ENCODE measurements at regions not wholly inside any gene's neighbourhood (a gene's known extent, or its start where the extent isn't known, plus 50 kb on each side); places are given as distances from the start of the nearest gene placed in this dataset.

- Histone ChIP-seq H3K27me3 (ENCODE audit: low read depth) (no peaks in the 10 kb centered on the region), H3K4me1 (no peaks in the 10 kb centered on the region), H3K27ac (no peak overlapping the region), H3K36me3 (no peaks in the 10 kb centered on the region), H3K4me3 (no peak overlapping the region), H3K9me3 (no peaks in the 10 kb centered on the region)
- no peak for TF ChIP-seq CTCF (IDR thresholded peaks at IDR 0.05)
- intact Hi-C loops (cut with DNase I), result no loop called here
- no peak for DNase-seq
- no peak for ATAC-seq
Observed at GRCh38 chr1:82587371-82587770, 786.6 kb downstream of the ADGRL2 start.

- no peak for TF ChIP-seq CTCF (IDR thresholded peaks at IDR 0.05)
- Histone ChIP-seq H3K36me3 (no peaks in the 10 kb centered on the region), H3K9me3 (no peaks in the 10 kb centered on the region), H3K4me3 (no peak overlapping the region), H3K27ac (no peak overlapping the region), H3K27me3 (ENCODE audit: low read depth) (no peaks in the 10 kb centered on the region), H3K4me1 (no peaks in the 10 kb centered on the region)
- intact Hi-C loops (cut with DNase I), result no loop called here
- DNase-seq (no peak), ATAC-seq (no peak)
Observed at GRCh38 chr1:82586473-82586872, 785.7 kb downstream of the ADGRL2 start.

GRCh38 chr1:82582347-82582746 is 781.6 kb downstream of the ADGRL2 start:
- TF ChIP-seq CTCF (IDR thresholded peaks at IDR 0.05), result no peak
- no peaks in the 10 kb centered on the region for H3K9me3 ChIP-seq
- H3K4me1 ChIP-seq, result no peaks in the 10 kb centered on the region
- no peaks in the 10 kb centered on the region for H3K27me3 ChIP-seq (ENCODE audit: low read depth)
- DNase-seq, result no peak
- no peak overlapping the region for H3K27ac ChIP-seq
- no peaks in the 10 kb centered on the region for H3K36me3 ChIP-seq
- intact Hi-C loops (cut with DNase I), result no loop called here
- no peak for ATAC-seq
- no peak overlapping the region for H3K4me3 ChIP-seq

GRCh38 chr1:82578086-82578726 is 777.5 kb downstream of the ADGRL2 start:
- H3K36me3 ChIP-seq, result no peaks in the 10 kb centered on the region
- H3K9me3 ChIP-seq, result no peaks in the 10 kb centered on the region
- intact Hi-C loops (cut with DNase I), result no loop called here
- no peak for TF ChIP-seq CTCF (IDR thresholded peaks at IDR 0.05)
- ATAC-seq, result no peak
- no peaks in the 10 kb centered on the region for H3K27me3 ChIP-seq (ENCODE audit: low read depth)
- no peak for DNase-seq
- no peak overlapping the region for H3K4me3 ChIP-seq
- no peak overlapping the region for H3K27ac ChIP-seq
- no peaks in the 10 kb centered on the region for H3K4me1 ChIP-seq

GRCh38 chr1:82567348-82567747 is 766.6 kb downstream of the ADGRL2 start:
- ATAC-seq, result no peak
- intact Hi-C loops (cut with DNase I), result no loop called here
- TF ChIP-seq CTCF (IDR thresholded peaks at IDR 0.05), result no peak
- no peaks in the 10 kb centered on the region for H3K27me3 ChIP-seq (ENCODE audit: low read depth)
- DNase-seq, result no peak
- H3K4me1 ChIP-seq, result no peaks in the 10 kb centered on the region
- no peak overlapping the region for H3K4me3 ChIP-seq
- no peak overlapping the region for H3K27ac ChIP-seq
- H3K36me3 ChIP-seq, result no peaks in the 10 kb centered on the region
- H3K9me3 ChIP-seq, result no peaks in the 10 kb centered on the region
